H1 (cell line): ENCODE measurements at regions not wholly inside any gene's neighbourhood (a gene's known extent, or its start where the extent isn't known, plus 50 kb on each side); places are given as distances from the start of the nearest gene placed in this dataset.

Experiments
- CTCF ChIA-PET: fragments of 300-600 bp; sonication (Branson Sonifier 250); formaldehyde crosslinking; loops from one replicate; lab custom pipeline; 2021; ENCODE audit not compliant: partially characterized antibody; lab: Charles Lee
- POLR2A ChIA-PET: fragments of 300-600 bp; sonication (Branson Sonifier 250); formaldehyde crosslinking; loops from one replicate; lab custom pipeline; 2021; ENCODE audit warnings: inconsistent platforms; ENCODE audit not compliant: partially characterized antibody; lab: Charles Lee
- DNase-seq, 2 experiments: peaks; one replicate each; pipeline versions ENCODE4 v3.0.0 to v3.0.0-alpha.2; 2010 to 2022; ENCODE audit warnings: low spot score in 2 of 2, low read depth in 1 of 2, mixed read lengths in 1 of 2
- FAIRE-seq: peaks from 2 replicates; lab custom pipeline; 2011; peaks lifted over from hg19 to GRCh38; lab: Jason Lieb, UNC
- H2AFZ ChIP-seq: 2 replicates; pipeline ENCODE4 v1.8.1; 2012; ENCODE audit warnings: low read length, inconsistent platforms
- H2AK5ac ChIP-seq: 2 replicates; pipeline ENCODE4 v1.6.1; 2013; ENCODE audit warnings: low read depth, low read length
- H2BK120ac ChIP-seq: replicated peaks from 2 replicates; pipeline ENCODE3; 2013; ENCODE audit warnings: low read depth, low read length, inconsistent platforms
- H2BK12ac ChIP-seq: 2 replicates; pipeline ENCODE4 v1.6.1; 2013; ENCODE audit warnings: low read depth, low read length
- H2BK15ac ChIP-seq: 2 replicates; pipeline ENCODE4 v1.6.1; 2013; ENCODE audit warnings: low read length
- H2BK20ac ChIP-seq: 2 replicates; pipeline ENCODE4 v1.6.1; 2013; ENCODE audit warnings: low read length
- H2BK5ac ChIP-seq: 2 replicates; pipeline ENCODE4 v1.6.1; 2013; ENCODE audit warnings: low read depth, low read length
- H3K14ac ChIP-seq: 2 replicates; pipeline ENCODE4 v1.6.1; 2013; ENCODE audit warnings: inconsistent platforms; ENCODE audit not compliant: insufficient read length
- H3K18ac ChIP-seq: 2 replicates; pipeline ENCODE4 v1.6.1; 2013; ENCODE audit warnings: low read length; ENCODE audit errors: extremely low read depth
- H3K23ac ChIP-seq: 2 replicates; pipeline ENCODE4 v1.6.1; 2013; ENCODE audit warnings: inconsistent platforms; ENCODE audit not compliant: insufficient read length
- H3K23me2 ChIP-seq: 2 replicates; pipeline ENCODE4 v1.6.1; 2013; ENCODE audit warnings: low read depth, low read length
- H3K27ac ChIP-seq: 2 replicates; pipeline ENCODE4 v1.6.1; 2011; ENCODE audit warnings: low read depth, low read length, inconsistent platforms
- H3K27me3 ChIP-seq, 4 experiments: replicated peaks in 1 of 4; 1 replicate in 1 of 4; 2 replicates in 3 of 4; pipeline versions ENCODE4 v1.6.1 to v1.8.1; 2011 to 2013; ENCODE audit warnings: low read length in 3 of 4, mild to moderate bottlenecking in 3 of 4, inconsistent platforms in 2 of 4, mixed read lengths in 2 of 4, moderate library complexity in 1 of 4; ENCODE audit not compliant: control insufficient read depth in 3 of 4, insufficient read depth in 3 of 4; ENCODE audit errors: extremely low read depth in 1 of 4
- H3K36me3 ChIP-seq, 4 experiments: 2 replicates each; pipeline versions ENCODE4 v1.6.1 to v1.8.1; 2011 to 2013; ENCODE audit warnings: mild to moderate bottlenecking in 4 of 4, low read length in 3 of 4, moderate library complexity in 2 of 4, control low read depth in 1 of 4, inconsistent platforms in 1 of 4; ENCODE audit not compliant: insufficient read depth in 4 of 4, control insufficient read depth in 2 of 4
- H3K4ac ChIP-seq: replicated peaks from 2 replicates; pipeline ENCODE3; 2013; ENCODE audit warnings: low read length, low read depth, mixed read lengths, inconsistent platforms; ENCODE audit not compliant: insufficient read length
- H3K4me1 ChIP-seq, 4 experiments: replicated peaks in 1 of 4; 1 replicate in 1 of 4; 2 replicates in 3 of 4; pipeline versions ENCODE4 v1.6.1 to v1.8.1; 2011 to 2013; ENCODE audit warnings: low read length in 3 of 4, inconsistent platforms in 2 of 4, mixed read lengths in 1 of 4; ENCODE audit not compliant: insufficient read depth in 4 of 4, control insufficient read depth in 3 of 4
- H3K4me2 ChIP-seq, 2 experiments: 2 replicates each; pipeline versions ENCODE4 v1.6.1 to v1.8.1; 2011 to 2013; ENCODE audit warnings: low read depth in 2 of 2, low read length in 2 of 2, control low read depth in 1 of 2, inconsistent platforms in 1 of 2, mild to moderate bottlenecking in 1 of 2; ENCODE audit not compliant: insufficient read depth in 1 of 2
- H3K4me3 ChIP-seq, 4 experiments: fragments of 200-600, 300-600 bp in 1 of 4; sonication (generic), shearing (Covaris generic), sonication (Bioruptor Twin) in 1 of 4; 2 replicates each; pipeline versions ENCODE4 v1.5.1 to v1.8.1; 2011 to 2016; ENCODE audit warnings: low read length in 4 of 4, low read depth in 3 of 4, control low read depth in 2 of 4, inconsistent platforms in 2 of 4, mild to moderate bottlenecking in 2 of 4, mixed read lengths in 1 of 4, moderate library complexity in 1 of 4; ENCODE audit not compliant: insufficient read depth in 2 of 4; ENCODE audit errors: extremely low read depth in 1 of 4
- H3K56ac ChIP-seq: replicated peaks from 2 replicates; pipeline ENCODE3; 2013; ENCODE audit warnings: low read depth, mild to moderate bottlenecking, mixed read lengths, low read length, inconsistent platforms; ENCODE audit not compliant: insufficient read length
- H3K79me1 ChIP-seq: 2 replicates; pipeline ENCODE4 v1.6.1; 2013; ENCODE audit warnings: low read depth, low read length, control low read depth
- H3K79me2 ChIP-seq, 2 experiments: 2 replicates each; pipeline versions ENCODE4 v1.6.1 to v1.8.1; 2012 to 2013; ENCODE audit warnings: low read length in 2 of 2, mild to moderate bottlenecking in 2 of 2, inconsistent platforms in 1 of 2; ENCODE audit not compliant: insufficient read depth in 2 of 2, control insufficient read depth in 1 of 2
- H3K9ac ChIP-seq, 4 experiments: replicated peaks in 1 of 4; 1 replicate in 1 of 4; 2 replicates in 3 of 4; pipeline versions ENCODE4 v1.6.1 to v1.8.1; 2011 to 2013; ENCODE audit warnings: low read depth in 3 of 4, low read length in 3 of 4, control low read depth in 2 of 4, mild to moderate bottlenecking in 2 of 4, moderate library complexity in 2 of 4, inconsistent platforms in 1 of 4; ENCODE audit errors: extremely low read depth in 1 of 4
- H3K9me3 ChIP-seq, 2 experiments: 2 replicates each; pipeline versions ENCODE4 v1.6.1 to v1.8.1; 2012 to 2013; ENCODE audit warnings: mild to moderate bottlenecking in 2 of 2, moderate library complexity in 2 of 2, control low read depth in 1 of 2, inconsistent platforms in 1 of 2, low read depth in 1 of 2, low read length in 1 of 2, mixed read lengths in 1 of 2; ENCODE audit not compliant: insufficient read depth in 2 of 2
- H4K20me1 ChIP-seq, 2 experiments: replicated peaks in 1 of 2; 2 replicates each; pipeline versions ENCODE3 to v1.8.1; 2011 to 2013; ENCODE audit warnings: inconsistent platforms in 2 of 2, low read length in 2 of 2, mild to moderate bottlenecking in 1 of 2; ENCODE audit not compliant: insufficient read depth in 2 of 2, control insufficient read depth in 1 of 2
- H4K5ac ChIP-seq: 2 replicates; pipeline ENCODE4 v1.6.1; 2013; ENCODE audit warnings: low read length, low read depth, mixed read lengths, inconsistent platforms; ENCODE audit not compliant: insufficient read length
- H4K8ac ChIP-seq: 2 replicates; pipeline ENCODE4 v1.8.0; 2013; ENCODE audit warnings: mild to moderate bottlenecking, moderate library complexity, low read length, inconsistent platforms; ENCODE audit not compliant: insufficient read depth; ENCODE audit errors: extremely low read depth
- H4K91ac ChIP-seq: replicated peaks from 2 replicates; pipeline ENCODE3; 2013; ENCODE audit warnings: low read length, mixed read lengths, inconsistent platforms; ENCODE audit not compliant: insufficient read length
- CBX5 ChIP-seq: fragments of 300-800, 300-1000 bp; sonication (generic); IDR thresholded peaks from 2 replicates; pipeline ENCODE4 v1.7.1; 2016; ENCODE audit warnings: antibody characterized with exemption, low read length, low read depth
- CBX8 ChIP-seq: fragments of 300-800, 300-1000 bp; sonication (generic); IDR thresholded peaks from 2 replicates; pipeline ENCODE4 v1.7.1; 2016; ENCODE audit warnings: low read depth, low read length, borderline replicate concordance
- CREB1 ChIP-seq: IDR thresholded peaks from 2 replicates; pipeline ENCODE4 v1.6.1; 2012; ENCODE audit warnings: inconsistent platforms
- HDAC2 ChIP-seq, 2 experiments: fragments of 300-600 bp in 1 of 2; sonication (generic) in 1 of 2; IDR thresholded peaks; 2 replicates each; pipeline ENCODE4 v1.6.1; 2011 to 2012; ENCODE audit warnings: low read depth in 2 of 2, low read length in 2 of 2, mild to moderate bottlenecking in 2 of 2, moderate library complexity in 2 of 2, borderline replicate concordance in 1 of 2, inconsistent platforms in 1 of 2
- PHF8 ChIP-seq: fragments of 200-600 bp; sonication (generic); conservative IDR thresholded peaks from 2 replicates; pipeline ENCODE4 v1.7.1; 2012; ENCODE audit warnings: low read depth, mild to moderate bottlenecking, inconsistent platforms, low read length, moderate library complexity
- RAD21 ChIP-seq, 2 experiments: IDR thresholded peaks in 1 of 2; conservative IDR thresholded peaks in 1 of 2; 2 replicates each; pipeline ENCODE4 v1.6.1; 2011; ENCODE audit warnings: low read depth in 2 of 2, low read length in 2 of 2, improper control_type of control experiment in 1 of 2, inconsistent platforms in 1 of 2, mild to moderate bottlenecking in 1 of 2, moderate library complexity in 1 of 2
- RBBP5 ChIP-seq: IDR thresholded peaks from 2 replicates; pipeline ENCODE4 v1.7.1; 2012; ENCODE audit warnings: low read depth, mild to moderate bottlenecking, inconsistent platforms, low read length, moderate library complexity, borderline replicate concordance
- RFX5 ChIP-seq: IDR thresholded peaks from 2 replicates; pipeline ENCODE4 v1.6.1; 2011; ENCODE audit warnings: low read depth, low read length, improper control_type of control experiment, borderline replicate concordance
- SAP30 ChIP-seq: fragments of 300-600 bp; sonication (generic); IDR thresholded peaks from 2 replicates; pipeline ENCODE4 v1.7.1; 2012; ENCODE audit warnings: low read length, moderate library complexity, mild to moderate bottlenecking, inconsistent platforms; ENCODE audit not compliant: insufficient read depth, insufficient replicate concordance
- SP2 ChIP-seq: IDR thresholded peaks from 2 replicates; pipeline ENCODE4 v1.6.1; 2012; ENCODE audit warnings: mild to moderate bottlenecking, low read length, inconsistent platforms
- SRF ChIP-seq: IDR thresholded peaks from 2 replicates; pipeline ENCODE4 v1.6.1; 2011; ENCODE audit warnings: mild to moderate bottlenecking, low read depth, low read length, moderate library complexity
- SUZ12 ChIP-seq: fragments of 200-600 bp; sonication (generic); IDR thresholded peaks from 2 replicates; pipeline ENCODE4 v1.6.1; 2012; ENCODE audit warnings: mild to moderate bottlenecking, inconsistent platforms, low read length, moderate library complexity, mixed read lengths
- WGBS, 2 experiments: shearing (Covaris generic) in 1 of 2; methylation state at CpG; one replicate each; pipeline versions ENCODE4 v1.1.6 to v1.1.7; 2013 to 2015; ENCODE audit warnings: low lambda C conversion rate in 2 of 2, mixed read lengths in 2 of 2, inconsistent platforms in 1 of 2, low coverage in 1 of 2, missing lambda C conversion rate in 1 of 2; ENCODE audit not compliant: insufficient replicate concordance in 2 of 2, insufficient coverage in 1 of 2, insufficient read length in 1 of 2; ENCODE audit errors: extremely low coverage in 1 of 2, missing lambda C conversion rate in 1 of 2; 5-methylcytosine and 5-hydroxymethylcytosine counted together

- Histone ChIP-seq H3K27ac (no peak overlapping the region), H4K91ac (no peak overlapping the region), H3K23ac (no peak overlapping the region), H3K4me2 (no peak overlapping the region), H3K56ac (no peak overlapping the region), H4K8ac (no peak overlapping the region), H2BK20ac (no peak overlapping the region), H2BK120ac (no peak overlapping the region), H3K27me3 (peaks cover 0 to 26% (median 11%) of the 10 kb centered on the region in 4 experiments; a peak in 6 of 7 replicates), H3K9me3 (no peaks in the 10 kb centered on the region), H3K36me3 (no peaks in the 10 kb centered on the region), H4K20me1 (no peaks in the 10 kb centered on the region), H3K79me1 (no peaks in the 10 kb centered on the region), H3K4me1 (peaks cover 0 to 3% (median 0%) of the 10 kb centered on the region in 4 experiments; a peak in 1 of 7 replicates), H3K23me2 (no peaks in the 10 kb centered on the region), H2BK5ac (no peak overlapping the region), H2AFZ (no peak overlapping the region), H3K9ac (no peak overlapping the region), H3K4me3 (no peak overlapping the region), H3K18ac (no peak overlapping the region), H3K79me2 (no peaks in the 10 kb centered on the region), H2BK12ac (no peak overlapping the region), H3K4ac (no peak overlapping the region), H4K5ac (no peak overlapping the region), H2BK15ac (no peak overlapping the region), H2AK5ac (no peak overlapping the region), H3K14ac (no peak overlapping the region)
- 87% methylated on average over 2 of the region's 2 CpGs; no CpG with 5 or more reads in 1 of the 2 experiments for WGBS, 2 experiments
- ChIA-PET POLR2A (interaction anchor here (0.7 to 2.9 kb wide), 2 partner anchors 33 to 39 kb away, joined by 3 to 13 read pairs; no protein-coding TSS in a partner anchor), CTCF (interaction anchor here (0.6 to 3.3 kb wide), 6 partner anchors 9 to 92 kb away, joined by 3 to 37 read pairs (median 6); no protein-coding TSS in a partner anchor)
- DNase-seq (peak in 1 of 2 experiments; percentile 11), FAIRE-seq (no peak)
- TF ChIP-seq SAP30, result no peak
- no peak for TF ChIP-seq CBX8
- no peak for TF ChIP-seq RBBP5
- no peak for TF ChIP-seq CBX5
- no peak for TF ChIP-seq RAD21 (IDR thresholded peaks at IDR 0.05 in 1 of 2, conservative IDR thresholded peaks at IDR 0.05 in 1 of 2; ENCODE audit: low read depth in 2 of 2, low read length in 2 of 2)
- no peak for TF ChIP-seq SRF
- TF ChIP-seq RFX5, result no peak
- TF ChIP-seq HDAC2 (IDR thresholded peaks at IDR 0.05; ENCODE audit: borderline replicate concordance in 1 of 2, low read depth in 2 of 2, low read length in 2 of 2), result no peak
- TF ChIP-seq SP2, result no peak
- TF ChIP-seq CREB1, result no peak
- no peak for TF ChIP-seq SUZ12
- TF ChIP-seq PHF8, result no peak
Measured at GRCh38 chr2:121036226-121036692, 248.7 kb downstream of the TFCP2L1 start.
